ENCODE measurements at regions not wholly inside any gene's neighbourhood (a gene's known extent, or its start where the extent isn't known, plus 50 kb on each side); places are given as distances from the start of the nearest gene placed in this dataset.

- no peak for TF ChIP-seq CTCF (IDR thresholded peaks at IDR 0.05)
- TF ChIP-seq POLR2A (IDR thresholded peaks at IDR 0.05) = no peak
Measured at GRCh38 chr18:75588412-75588811, 160.9 kb upstream of the SMIM21 start.
